ENCODE measurements at regions not wholly inside any gene's neighbourhood (a gene's known extent, or its start where the extent isn't known, plus 50 kb on each side); places are given as distances from the start of the nearest gene placed in this dataset.
"Not testable (repeated sequence)": the region's sequence is repeated elsewhere in the genome, so short reads cannot be mapped to it uniquely, and the experiment has no call there.

GRCh38 chr2:105567996-105568494 lies 169.2 kb upstream of the FHL2 start:
- no peak for DNase-seq

GRCh38 chr2:105563000-105563719 lies 164.3 kb upstream of the FHL2 start:
- no peak for DNase-seq

- DNase-seq, result no peak
Measured at GRCh38 chr2:105561401-105561800, 162.6 kb upstream of the FHL2 start.

DNA sequence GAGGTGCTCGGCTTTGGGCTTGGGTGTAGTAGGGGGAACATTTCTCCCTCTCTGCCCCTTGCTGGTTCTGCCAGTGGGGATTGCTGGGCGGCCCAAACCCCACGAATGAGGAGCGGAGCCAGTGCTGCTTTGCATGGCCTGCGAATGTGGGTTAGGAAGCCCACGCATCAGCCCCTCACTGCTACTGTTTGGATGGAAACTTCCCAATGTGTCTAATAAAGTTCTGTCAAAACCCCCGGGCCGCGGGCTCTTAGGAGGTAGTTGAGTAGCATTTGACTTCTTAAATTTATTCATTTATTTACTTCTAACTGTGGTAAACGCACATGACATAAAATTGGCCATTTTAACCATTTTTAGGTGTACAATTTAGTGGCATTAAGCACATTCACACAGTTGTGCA lies 161.3 kb upstream of the FHL2 start:
- DNase-seq, result no peak

GRCh38 chr2:105557021-105557920 lies 158.4 kb upstream of the FHL2 start:
- DNase-seq, result no peak

GRCh38 chr2:105556366-105556765 lies 157.5 kb upstream of the FHL2 start:
- no peak for DNase-seq

DNA sequence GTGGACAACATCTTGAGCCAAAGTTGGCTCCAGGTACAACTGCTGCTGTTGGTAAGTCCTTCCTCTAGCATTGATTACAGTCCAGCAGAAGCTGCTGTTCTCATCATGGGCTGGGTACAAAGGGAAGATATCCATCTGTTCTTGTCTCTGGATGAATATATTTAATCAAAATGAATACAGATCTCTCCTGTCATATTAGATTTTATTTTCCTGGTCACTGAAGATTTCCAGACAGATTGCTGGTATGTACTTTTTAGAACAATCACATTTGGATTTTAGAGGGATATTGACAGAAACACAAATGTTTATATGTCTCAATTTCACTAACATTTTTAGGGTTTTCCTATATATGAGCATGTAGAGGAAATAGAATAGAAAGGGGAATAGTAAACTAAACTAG lies 155.4 kb upstream of the FHL2 start:
- no peak for DNase-seq

GRCh38 chr2:105553538-105554196 lies 154.8 kb upstream of the FHL2 start:
- DNase-seq, result no peak

GRCh38 chr2:105546628-105546974 lies 147.8 kb upstream of the FHL2 start:
- DNase-seq, result peak; percentile 9

DNA sequence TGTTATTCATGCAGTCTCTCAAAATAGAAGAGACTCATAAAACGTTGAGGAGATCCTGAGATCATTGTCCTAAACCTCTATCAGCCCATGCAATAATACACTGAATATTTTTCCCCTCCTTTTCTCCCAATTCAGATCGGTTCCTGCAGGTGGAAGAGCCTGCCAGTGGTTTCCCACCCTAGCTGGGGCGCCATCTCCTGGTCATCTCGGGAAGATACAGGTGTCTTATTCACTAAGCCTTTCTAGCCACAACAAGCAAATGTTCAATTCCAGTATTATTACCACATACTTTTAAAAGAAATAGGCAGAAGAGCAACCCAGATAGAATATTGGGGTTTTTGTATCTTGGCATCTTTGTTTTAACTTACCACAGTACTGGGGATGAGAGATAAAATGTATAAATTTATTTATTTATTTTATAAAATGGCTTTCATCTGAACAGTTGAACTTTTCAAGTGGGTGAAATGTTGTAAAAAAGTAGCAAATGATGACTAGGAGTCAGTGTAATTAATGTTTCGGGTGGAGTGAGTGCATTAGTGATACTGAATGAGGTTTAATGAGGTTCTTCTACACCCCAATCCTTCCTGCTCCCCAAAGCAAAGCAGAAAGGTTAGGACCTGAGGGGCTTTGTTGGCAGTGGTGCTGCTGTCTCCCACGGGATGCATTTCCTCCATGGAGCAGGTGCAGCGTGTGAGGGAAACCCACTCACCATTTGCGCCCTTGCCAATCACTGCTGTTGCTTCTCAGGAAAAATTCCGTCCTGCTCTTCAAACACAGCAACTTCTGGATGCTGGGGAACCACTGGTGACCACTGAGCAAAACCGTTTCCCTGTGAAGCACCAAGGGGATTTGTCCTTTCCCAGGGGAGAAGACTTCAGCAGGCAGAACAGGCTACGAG lies 147.1 kb upstream of the FHL2 start:
- DNase-seq, result peak; percentile 70

DNA sequence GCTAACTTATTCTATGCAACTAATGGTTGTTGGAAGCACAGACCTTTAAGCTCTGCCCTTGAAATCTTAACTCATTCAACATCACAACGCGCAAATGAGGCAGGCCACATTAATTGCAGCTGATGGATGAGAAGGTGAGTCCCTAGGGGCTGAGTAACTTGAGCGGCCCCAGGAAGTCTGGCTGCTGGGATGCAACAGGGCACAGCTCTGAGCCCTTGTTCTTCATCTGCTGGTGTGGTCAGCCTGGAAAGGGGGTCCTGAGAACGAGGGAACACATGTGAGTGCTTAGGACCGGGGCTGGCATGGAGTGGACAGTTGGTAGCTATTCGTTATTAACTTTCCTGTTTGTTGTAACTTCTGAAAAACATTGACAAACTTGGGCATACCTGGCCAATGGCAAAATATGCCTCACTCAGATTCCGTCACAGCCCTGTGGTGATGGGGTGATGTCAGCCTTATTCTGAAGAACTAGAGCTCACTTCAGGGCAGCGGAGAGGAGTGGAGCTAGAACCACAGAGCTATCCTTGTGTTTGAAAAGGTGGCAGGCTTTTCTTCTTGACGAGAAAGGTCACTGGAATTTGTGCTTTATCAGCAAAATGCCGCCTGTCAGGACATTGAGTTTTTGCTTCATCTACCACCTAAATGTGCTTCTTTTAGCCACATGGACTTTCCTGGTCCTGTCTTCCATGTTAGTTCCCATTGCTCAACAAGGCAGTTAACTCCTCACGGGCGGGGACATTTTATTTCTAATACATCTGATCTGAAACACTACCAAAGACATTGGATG lies 145.9 kb upstream of the FHL2 start:
- no peak for DNase-seq

DNA sequence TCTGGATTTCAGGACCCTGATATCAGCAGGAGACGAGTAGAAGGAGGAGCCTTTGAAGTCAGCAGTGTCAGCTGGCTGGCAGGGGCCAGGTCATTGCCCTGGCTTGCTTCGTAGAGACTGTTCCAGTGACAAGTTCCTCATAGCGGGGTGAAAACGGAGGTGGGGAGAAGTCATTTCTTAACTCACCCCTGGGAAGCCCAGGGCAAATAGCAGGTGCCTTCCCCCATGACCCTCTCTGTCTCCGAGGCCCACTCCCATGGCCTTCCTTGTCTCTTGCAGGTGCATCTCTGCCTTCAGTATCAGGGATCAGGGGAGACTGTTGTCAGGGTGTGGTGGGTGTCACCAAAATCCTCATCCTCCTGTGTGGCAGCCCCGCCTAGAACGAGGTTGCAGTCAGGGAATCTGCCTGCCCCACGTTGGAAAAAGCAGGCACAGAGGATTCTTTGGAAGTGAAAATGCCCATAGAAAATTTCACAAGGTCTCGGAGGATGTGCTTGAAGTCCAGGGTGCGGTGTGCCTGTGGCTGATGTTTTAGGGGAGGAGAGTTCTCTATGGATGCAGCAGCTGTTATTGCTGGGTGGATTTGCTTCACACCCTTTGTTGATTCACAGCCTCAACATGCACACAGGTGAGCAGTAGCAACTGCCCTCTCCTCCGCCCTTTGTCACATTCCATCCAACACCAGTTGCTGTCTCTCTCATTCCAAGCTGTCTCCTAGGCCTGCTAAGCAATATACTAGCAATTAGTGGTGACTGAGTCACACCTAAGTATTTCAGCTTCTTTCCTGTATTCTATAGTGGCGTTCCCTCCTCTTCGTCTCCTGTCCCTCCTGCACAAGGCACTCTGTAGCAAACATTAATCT lies 142.6 kb upstream of the FHL2 start:
- no peak for DNase-seq

DNA sequence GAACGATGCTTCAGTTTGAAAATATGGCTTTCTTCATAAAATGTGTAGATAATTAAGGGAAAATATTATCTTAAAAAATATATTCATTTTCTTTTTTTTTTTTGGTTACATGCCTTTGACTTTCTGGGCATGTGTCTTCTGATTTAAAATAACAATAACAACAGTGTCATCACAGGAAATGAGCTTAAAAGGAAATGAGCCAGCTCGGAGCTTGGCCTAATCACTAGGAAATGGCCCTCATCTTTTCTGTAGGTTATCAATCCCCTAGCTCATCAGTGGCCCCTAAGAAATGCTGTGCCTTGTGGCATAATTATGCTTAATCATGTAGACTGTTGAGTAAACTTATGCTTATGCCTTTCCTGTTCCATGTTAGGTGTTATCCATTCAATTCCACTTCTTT lies 141.8 kb upstream of the FHL2 start:
- no peak for DNase-seq

GRCh38 chr2:105539331-105539730 lies 140.5 kb upstream of the FHL2 start:
- no peak for DNase-seq

DNA sequence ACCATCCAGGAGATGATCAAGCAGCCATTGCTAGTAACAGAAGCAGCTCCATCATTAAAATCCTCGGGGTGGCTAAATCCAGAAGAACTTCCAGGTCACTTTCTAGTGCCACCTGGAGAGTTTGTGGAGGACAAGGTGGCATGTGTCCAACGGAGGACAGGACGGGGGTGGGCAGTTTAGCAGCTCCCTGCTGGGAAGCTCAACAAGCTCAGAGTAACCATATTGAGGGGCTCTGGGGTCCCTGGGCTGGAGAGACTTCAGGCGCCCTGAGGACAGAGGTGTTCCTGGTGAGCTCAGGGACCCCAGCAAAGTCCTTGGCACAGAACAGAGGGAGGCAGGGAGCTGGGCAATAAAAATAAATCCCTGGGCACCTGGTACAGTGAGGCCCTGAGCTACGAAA lies 140.0 kb upstream of the FHL2 start:
- DNase-seq, result no peak

DNA sequence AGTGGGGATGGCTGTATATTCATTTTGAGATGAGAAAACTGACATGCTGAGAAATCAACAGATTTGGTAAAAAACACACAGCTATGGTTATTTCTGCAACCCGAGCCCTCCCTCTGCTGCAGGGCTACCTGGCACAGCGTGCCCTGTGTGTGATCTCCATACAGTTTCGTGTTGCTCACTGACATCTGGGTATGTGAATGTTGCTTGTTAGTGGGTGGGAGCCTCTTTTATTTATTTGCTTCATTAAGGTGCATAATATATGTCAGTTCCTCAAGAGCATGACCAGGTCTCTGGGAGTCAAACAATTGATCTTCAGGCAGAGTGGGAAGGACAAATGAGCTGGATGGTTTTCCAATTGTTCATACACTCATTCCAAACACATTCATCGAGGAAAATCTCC lies 139.1 kb upstream of the FHL2 start:
- DNase-seq, result no peak

DNA sequence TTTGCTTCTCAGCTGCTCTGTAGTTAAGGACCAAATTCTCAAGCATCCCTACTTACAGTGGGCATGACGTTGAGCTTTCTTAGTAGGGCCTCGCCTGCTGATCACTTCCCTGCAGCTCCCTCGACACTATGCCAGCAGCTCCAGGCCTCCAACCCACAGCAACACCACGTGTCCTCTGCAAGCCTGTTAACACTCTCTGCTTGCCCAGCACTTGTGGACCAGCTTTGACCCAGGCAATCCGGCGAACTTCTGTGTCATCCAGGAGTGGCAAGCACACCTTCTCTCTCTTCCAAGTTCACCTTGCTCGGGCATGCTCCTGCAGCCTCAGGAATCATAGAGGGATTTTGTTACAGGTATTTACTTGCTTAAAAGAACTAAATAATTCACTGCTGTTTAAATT lies 138.6 kb upstream of the FHL2 start:
- DNase-seq, result no peak

- DNase-seq, result no peak
Measured at GRCh38 chr2:105536175-105536574, 137.3 kb upstream of the FHL2 start.

DNA sequence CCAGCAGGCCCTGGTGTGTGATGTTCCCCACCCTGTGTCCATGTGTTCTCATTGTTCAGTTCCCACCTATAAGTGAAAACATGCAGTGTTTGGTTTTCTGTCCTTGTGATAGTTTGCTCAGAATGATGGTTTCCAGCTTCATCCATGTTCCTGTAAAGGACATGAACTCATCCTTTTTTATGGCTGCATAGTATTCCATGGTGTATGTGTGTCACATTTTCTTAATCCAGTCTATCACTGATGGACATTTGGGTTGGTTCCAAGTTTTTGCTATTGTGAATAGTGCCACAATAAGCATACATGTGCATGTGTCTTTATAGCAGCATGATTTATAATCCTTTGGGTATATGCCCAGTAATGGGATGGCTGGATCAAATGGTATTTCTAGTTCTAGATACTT lies 130.4 kb upstream of the FHL2 start:
- DNase-seq, result not testable (repeated sequence)

DNA sequence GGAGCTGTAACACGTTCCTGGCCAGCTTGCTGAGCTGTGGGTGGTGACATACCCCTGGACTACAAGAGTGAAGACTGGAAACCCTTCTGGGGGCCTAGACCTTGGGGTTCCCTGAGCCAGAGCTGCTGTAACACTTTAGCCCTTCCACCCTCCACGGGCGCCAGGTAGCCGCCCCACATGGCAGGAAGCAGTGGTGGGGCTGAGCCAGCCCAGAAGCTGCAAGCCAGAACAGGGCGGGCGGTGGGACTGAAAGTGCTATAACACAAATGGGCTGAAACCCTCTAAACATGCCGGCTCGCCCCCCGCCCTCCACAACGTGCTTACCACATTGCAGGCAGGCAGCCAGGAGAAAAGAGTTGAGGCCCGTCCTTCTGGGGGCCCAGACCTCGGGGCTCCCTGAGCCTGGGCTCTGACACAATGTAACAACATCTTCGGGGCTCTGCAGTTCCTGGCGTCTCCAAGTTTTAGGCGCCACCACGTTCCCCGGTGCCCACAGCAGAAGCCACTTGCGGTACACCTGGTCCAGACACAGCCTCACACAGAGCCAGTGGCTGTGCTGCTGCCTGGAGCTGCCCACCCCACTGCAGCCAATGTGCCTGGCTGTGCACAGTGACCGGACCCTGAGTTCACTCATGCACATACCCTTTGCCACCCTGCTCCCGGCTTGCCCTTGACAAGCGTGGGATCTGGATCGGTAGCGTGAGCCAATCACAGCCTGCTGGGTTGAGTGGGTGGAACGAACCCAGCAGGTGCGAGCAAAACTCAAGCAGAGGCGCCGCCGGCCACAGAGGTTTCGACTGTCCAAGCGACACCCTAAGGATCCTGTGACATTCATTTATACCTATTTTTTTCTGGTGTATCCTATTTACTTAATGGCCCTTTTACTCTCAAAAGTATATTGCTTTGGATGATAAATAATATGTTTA lies 127.4 kb upstream of the FHL2 start:
- DNase-seq, result no peak
